Fibroblast of lung (primary cell): ENCODE measurements at regions not wholly inside any gene's neighbourhood (a gene's known extent, or its start where the extent isn't known, plus 50 kb on each side); places are given as distances from the start of the nearest gene placed in this dataset.
"Not testable (repeated sequence)": the region's sequence is repeated elsewhere in the genome, so short reads cannot be mapped to it uniquely, and the experiment has no call there.

Experiments
- DNase-seq, 2 donors: peaks; one replicate each; pipeline versions ENCODE4 v3.0.0 to v3.0.0-alpha.2; 2010; ENCODE audit warnings: low read depth in 2 of 2
- H2AFZ ChIP-seq: 2 replicates; pipeline ENCODE4 v1.5.1; 2012; ENCODE audit warnings: low read length, control low read depth, inconsistent platforms
- H3K27ac ChIP-seq: 2 replicates; pipeline ENCODE4 v1.5.1; 2011; ENCODE audit warnings: low read length, control low read depth; ENCODE audit not compliant: insufficient read depth
- H3K27me3 ChIP-seq: 2 replicates; pipeline ENCODE4 v1.5.1; 2011; ENCODE audit warnings: mild to moderate bottlenecking, low read length; ENCODE audit not compliant: control insufficient read depth, insufficient read depth
- H3K36me3 ChIP-seq: 2 replicates; pipeline ENCODE4 v1.5.1; 2011; ENCODE audit warnings: low read length; ENCODE audit not compliant: control insufficient read depth, insufficient read depth
- H3K4me1 ChIP-seq: 2 replicates; pipeline ENCODE4 v1.5.1; 2011; ENCODE audit warnings: low read length; ENCODE audit not compliant: control insufficient read depth, insufficient read depth; ENCODE audit errors: extremely low read depth
- H3K4me2 ChIP-seq: 2 replicates; pipeline ENCODE4 v1.5.1; 2011; ENCODE audit warnings: low read length, control low read depth; ENCODE audit not compliant: insufficient read depth; ENCODE audit errors: extremely low read depth
- H3K4me3 ChIP-seq, 4 experiments: fragments of 200-600 bp in 1 of 4; sonication (generic) in 1 of 4; replicated peaks in 1 of 4; 2 replicates each; pipeline ENCODE4 v1.5.1; 2011 to 2016; ENCODE audit warnings: low read length in 4 of 4, low read depth in 3 of 4, mild to moderate bottlenecking in 3 of 4, control low read depth in 2 of 4, inconsistent platforms in 1 of 4, mixed read lengths in 1 of 4; ENCODE audit not compliant: insufficient read depth in 1 of 4; ENCODE audit errors: control extremely low read depth in 1 of 4
- H3K79me2 ChIP-seq: 2 replicates; pipeline ENCODE4 v1.5.1; 2012; ENCODE audit warnings: mild to moderate bottlenecking, low read length, inconsistent platforms; ENCODE audit not compliant: control insufficient read depth, insufficient read depth
- H3K9ac ChIP-seq: 2 replicates; pipeline ENCODE4 v1.5.1; 2011; ENCODE audit warnings: mild to moderate bottlenecking, low read length, control low read depth; ENCODE audit not compliant: insufficient read depth
- H3K9me3 ChIP-seq: 2 replicates; pipeline ENCODE4 v1.5.1; 2012; ENCODE audit warnings: low read depth, low read length; ENCODE audit not compliant: control insufficient read depth, insufficient read depth
- H4K20me1 ChIP-seq: 2 replicates; pipeline ENCODE4 v1.5.1; 2011; ENCODE audit warnings: low read length; ENCODE audit not compliant: control insufficient read depth, insufficient read depth; ENCODE audit errors: extremely low read depth
- CTCF ChIP-seq, 2 donors: IDR thresholded peaks in 1 of 2; conservative IDR thresholded peaks in 1 of 2; 1 replicate in 1 of 2; 2 replicates in 1 of 2; pipeline ENCODE4 v1.5.1; 2011 to 2012; ENCODE audit warnings: low read length in 2 of 2, control low read depth in 1 of 2, inconsistent platforms in 1 of 2, low read depth in 1 of 2, mild to moderate bottlenecking in 1 of 2
- EZH2 ChIP-seq: IDR thresholded peaks from 2 replicates; pipeline ENCODE4 v1.5.1; 2012; ENCODE audit warnings: low read length, control low read depth, mild to moderate bottlenecking; ENCODE audit errors: missing control alignments

GRCh38 chr6:1445650-1446330, 56.4 kb downstream of the FOXF2 start:
- Histone ChIP-seq H3K27me3 (peaks cover 2% of the 10 kb centered on the region), H2AFZ (no peak overlapping the region), H3K4me1 (no peaks in the 10 kb centered on the region), H3K27ac (no peak overlapping the region), H3K9ac (no peak overlapping the region), H3K9me3 (no peaks in the 10 kb centered on the region), H3K79me2 (no peaks in the 10 kb centered on the region), H4K20me1 (no peaks in the 10 kb centered on the region), H3K4me2 (no peak overlapping the region), H3K36me3 (no peaks in the 10 kb centered on the region), H3K4me3 (no peak overlapping the region)
- TF ChIP-seq CTCF (conservative IDR thresholded peaks at IDR 0.05 in 1 of 2, IDR thresholded peaks at IDR 0.05 in 1 of 2; ENCODE audit: low read depth in 1 of 2, low read length in 2 of 2) = no peak
- TF ChIP-seq EZH2 = no peak
- no peak for DNase-seq

- TF ChIP-seq EZH2 (no peak), CTCF (conservative IDR thresholded peaks at IDR 0.05 in 1 of 2, IDR thresholded peaks at IDR 0.05 in 1 of 2; ENCODE audit: low read depth in 1 of 2, low read length in 2 of 2) (no peak)
- Histone ChIP-seq H3K36me3 (no peaks in the 10 kb centered on the region), H3K4me2 (no peak overlapping the region), H3K27ac (no peak overlapping the region), H3K27me3 (peaks cover 2% of the 10 kb centered on the region), H3K9me3 (no peaks in the 10 kb centered on the region), H3K79me2 (no peaks in the 10 kb centered on the region), H3K9ac (no peak overlapping the region), H3K4me3 (no peak overlapping the region), H2AFZ (no peak overlapping the region), H3K4me1 (no peaks in the 10 kb centered on the region), H4K20me1 (no peaks in the 10 kb centered on the region)
- no peak for DNase-seq
Observed at GRCh38 chr6:1449896-1450295, 60.5 kb downstream of the FOXF2 start.

GRCh38 chr6:1453024-1453423, 63.6 kb downstream of the FOXF2 start:
- no peak overlapping the region for H3K4me2 ChIP-seq
- H4K20me1 ChIP-seq = no peaks in the 10 kb centered on the region
- no peaks in the 10 kb centered on the region for H3K36me3 ChIP-seq
- no peak overlapping the region for H2AFZ ChIP-seq
- H3K9ac ChIP-seq = no peak overlapping the region
- no peak for DNase-seq
- no peak overlapping the region for H3K4me3 ChIP-seq
- H3K4me1 ChIP-seq = no peaks in the 10 kb centered on the region
- no peak for TF ChIP-seq EZH2
- no peak overlapping the region for H3K27ac ChIP-seq
- no peaks in the 10 kb centered on the region for H3K79me2 ChIP-seq
- peaks cover 2% of the 10 kb centered on the region for H3K27me3 ChIP-seq
- H3K9me3 ChIP-seq = no peaks in the 10 kb centered on the region

GRCh38 chr6:1456816-1457215, 67.4 kb downstream of the FOXF2 start:
- not testable (repeated sequence) for H4K20me1 ChIP-seq, DNase-seq, H3K4me3 ChIP-seq, H3K9ac ChIP-seq, H2AFZ ChIP-seq, H3K4me1 ChIP-seq, H3K4me2 ChIP-seq, H3K79me2 ChIP-seq, H3K27me3 ChIP-seq, H3K36me3 ChIP-seq, H3K9me3 ChIP-seq, H3K27ac ChIP-seq
